NCI-H82 treated with DMSO at 0.1 percent for 48 hours (cell line): ENCODE measurements at regions not wholly inside any gene's neighbourhood (a gene's known extent, or its start where the extent isn't known, plus 50 kb on each side); places are given as distances from the start of the nearest gene placed in this dataset.

ENCODE experiments used
- DNase-seq: peaks from one replicate; lab custom pipeline; 2025; ENCODE audit not compliant: unreplicated experiment; lab: John Stamatoyannopoulos, UW

GRCh38 chr2:147657086-147658000 lies 187.5 kb upstream of the ACVR2A start:
- no peak for DNase-seq

- DNase-seq = no peak
Observed at GRCh38 chr2:147649998-147650397, 194.8 kb upstream of the ACVR2A start.

GRCh38 chr2:147649286-147649685 lies 195.5 kb upstream of the ACVR2A start:
- no peak for DNase-seq

- DNase-seq = no peak
Observed at GRCh38 chr2:147648471-147648870, 196.4 kb upstream of the ACVR2A start.

- DNase-seq = no peak
Observed at GRCh38 chr2:147647816-147648215, 197.0 kb upstream of the ACVR2A start.

- DNase-seq = no peak
Observed at GRCh38 chr2:147646818-147647468, 197.9 kb upstream of the ACVR2A start.

GRCh38 chr2:147644491-147644890 lies 200.3 kb upstream of the ACVR2A start:
- DNase-seq = peak; percentile 78

GRCh38 chr2:147642765-147643164 lies 202.1 kb upstream of the ACVR2A start:
- no peak for DNase-seq

GRCh38 chr2:147641651-147642050 lies 203.2 kb upstream of the ACVR2A start:
- DNase-seq = no peak

GRCh38 chr2:147639891-147640290 lies 204.9 kb upstream of the ACVR2A start:
- no peak for DNase-seq

GRCh38 chr2:147639386-147639785 lies 205.4 kb upstream of the ACVR2A start:
- DNase-seq = no peak

GRCh38 chr2:147636886-147637285 lies 207.9 kb upstream of the ACVR2A start:
- no peak for DNase-seq

- DNase-seq = no peak
Observed at GRCh38 chr2:147636238-147636882, 208.5 kb upstream of the ACVR2A start.

- DNase-seq = no peak
Observed at GRCh38 chr2:147634826-147635225, 210.0 kb upstream of the ACVR2A start.

- no peak for DNase-seq
Observed at GRCh38 chr2:147632198-147632597, 212.6 kb upstream of the ACVR2A start.

- no peak for DNase-seq
Observed at GRCh38 chr2:147631294-147631693, 213.5 kb upstream of the ACVR2A start.

GRCh38 chr2:147630585-147630984 lies 214.2 kb upstream of the ACVR2A start:
- DNase-seq = no peak

- DNase-seq = no peak
Observed at GRCh38 chr2:147628971-147629421, 215.8 kb upstream of the ACVR2A start.

GRCh38 chr2:147623328-147623727 lies 221.5 kb upstream of the ACVR2A start:
- no peak for DNase-seq

GRCh38 chr2:147621656-147622197 lies 223.1 kb upstream of the ACVR2A start:
- DNase-seq = no peak

- no peak for DNase-seq
Observed at GRCh38 chr2:147619808-147620207, 225.0 kb upstream of the ACVR2A start.
